Thymus (tissue), 11 donors: ENCODE measurements at regions not wholly inside any gene's neighbourhood (a gene's known extent, or its start where the extent isn't known, plus 50 kb on each side); places are given as distances from the start of the nearest gene placed in this dataset.

Source experiments
- DNase-seq, 9 donors: peaks; one replicate each; pipeline ENCODE4 v3.0.0-alpha.2; 2013; ENCODE audit warnings: low spot score in 9 of 9, low read depth in 6 of 9, missing footprints in 1 of 9
- H3K27ac ChIP-seq, 2 donors: one replicate each; pipeline ENCODE4 v1.5.1; 2013; ENCODE audit warnings: control low read depth in 1 of 2, low read depth in 1 of 2, low read length in 1 of 2, mild to moderate bottlenecking in 1 of 2, moderate library complexity in 1 of 2
- H3K27me3 ChIP-seq, 2 donors: one replicate each; pipeline ENCODE4 v1.5.1; 2013; ENCODE audit warnings: low read length in 1 of 2; ENCODE audit not compliant: control insufficient read depth in 2 of 2, insufficient read depth in 1 of 2
- H3K36me3 ChIP-seq, 2 donors: one replicate each; pipeline ENCODE4 v1.5.1; 2013; ENCODE audit warnings: low read length in 1 of 2, mild to moderate bottlenecking in 1 of 2, moderate library complexity in 1 of 2; ENCODE audit not compliant: control insufficient read depth in 2 of 2, insufficient read depth in 2 of 2
- H3K4me1 ChIP-seq, 2 donors: one replicate each; pipeline ENCODE4 v1.5.1; 2013; ENCODE audit warnings: low read length in 2 of 2; ENCODE audit not compliant: control insufficient read depth in 2 of 2, insufficient read depth in 2 of 2
- H3K4me3 ChIP-seq, 2 donors: one replicate each; pipeline ENCODE4 v1.5.1; 2013; ENCODE audit warnings: low read length in 2 of 2, control low read depth in 1 of 2, mild to moderate bottlenecking in 1 of 2
- H3K9me3 ChIP-seq, 2 donors: one replicate each; pipeline ENCODE4 v1.5.1; 2013; ENCODE audit warnings: low read length in 1 of 2, mild to moderate bottlenecking in 1 of 2; ENCODE audit not compliant: control insufficient read depth in 2 of 2, insufficient read depth in 1 of 2
- WGBS: extraction: QIAGEN DNeasy Blood & Tissue Kit; methylation state at CpG from one replicate; pipeline ENCODE4 v1.1.7; 2013; 5-methylcytosine and 5-hydroxymethylcytosine counted together
- donor health status: healthy.

- Histone ChIP-seq H3K9me3 (no peaks in the 10 kb centered on the region), H3K27me3 (peaks cover 0 to 9% of the 10 kb centered on the region in 2 donors), H3K4me1 (peaks cover 0 to 48% of the 10 kb centered on the region in 2 donors), H3K27ac (peak overlapping the region; percentile 78), H3K4me3 (peak overlapping the region; percentile 27 to 41), H3K36me3 (no peaks in the 10 kb centered on the region)
- peak in 7 of 9 donors; percentile 13 to 51 (median 30) for DNase-seq
- WGBS, result 21% methylated on average over 28 of the region's 28 CpGs
Observed at GRCh38 chr11:8810540-8811301, 100.3 kb upstream of the AKIP1 start.

GRCh38 chr11:8811571-8811970 is 99.4 kb upstream of the AKIP1 start:
- WGBS, result 94% methylated on average over 1 of the region's 1 CpG
- Histone ChIP-seq H3K4me3 (no peak overlapping the region), H3K27ac (peak overlapping the region; percentile 68 to 78)

GRCh38 chr11:8812438-8812837 is 98.6 kb upstream of the AKIP1 start:
- Histone ChIP-seq H3K27ac (peak overlapping the region in 1 of 2 donors; percentile 57), H3K27me3 (peaks cover 0 to 9% of the 10 kb centered on the region in 2 donors), H3K36me3 (no peaks in the 10 kb centered on the region), H3K4me1 (peaks cover 0 to 44% of the 10 kb centered on the region in 2 donors), H3K9me3 (no peaks in the 10 kb centered on the region), H3K4me3 (no peak overlapping the region)
- 88% methylated on average over 3 of the region's 3 CpGs for WGBS
- DNase-seq, result no peak

More at GRCh38 chr11:8811571-8811970, 99.4 kb upstream of the AKIP1 start:
- no peaks in the 10 kb centered on the region for H3K9me3 ChIP-seq
- H3K4me1 ChIP-seq, result peaks cover 0 to 48% of the 10 kb centered on the region in 2 donors
- H3K36me3 ChIP-seq, result no peaks in the 10 kb centered on the region
- no peak for DNase-seq
- peaks cover 0 to 9% of the 10 kb centered on the region in 2 donors for H3K27me3 ChIP-seq

GRCh38 chr11:8813658-8814057 is 97.3 kb upstream of the AKIP1 start:
- Histone ChIP-seq H3K27ac (peak overlapping the region in 1 of 2 donors; percentile 39), H3K4me3 (no peak overlapping the region), H3K27me3 (peaks cover 0 to 9% of the 10 kb centered on the region in 2 donors), H3K9me3 (no peaks in the 10 kb centered on the region), H3K4me1 (peaks cover 0 to 44% of the 10 kb centered on the region in 2 donors), H3K36me3 (no peaks in the 10 kb centered on the region)
- 68% methylated on average over 1 of the region's 1 CpG for WGBS
- DNase-seq, result peak in 8 of 9 donors; percentile 27 to 73 (median 43)

- peaks cover 0 to 39% of the 10 kb centered on the region in 2 donors for H3K4me1 ChIP-seq
Observed at GRCh38 chr11:8814209-8814922, 96.6 kb upstream of the AKIP1 start.

GRCh38 chr11:8814923-8815240 is 96.1 kb upstream of the AKIP1 start:
- WGBS, result 95% methylated on average over 2 of the region's 2 CpGs
- H3K9me3 ChIP-seq, result no peaks in the 10 kb centered on the region
- DNase-seq, result no peak
- H3K27me3 ChIP-seq, result peaks cover 0 to 9% of the 10 kb centered on the region in 2 donors
- peak overlapping the region; percentile 8 to 51 for H3K27ac ChIP-seq
- no peak overlapping the region for H3K4me3 ChIP-seq
- peaks cover 0 to 34% of the 10 kb centered on the region in 2 donors for H3K4me1 ChIP-seq
- H3K36me3 ChIP-seq, result no peaks in the 10 kb centered on the region

More at GRCh38 chr11:8814209-8814922, 96.6 kb upstream of the AKIP1 start:
- Histone ChIP-seq H3K36me3 (no peaks in the 10 kb centered on the region), H3K9me3 (no peaks in the 10 kb centered on the region), H3K4me3 (no peak overlapping the region), H3K27me3 (peaks cover 0 to 9% of the 10 kb centered on the region in 2 donors), H3K27ac (peak overlapping the region in 1 of 2 donors; percentile 51)
- no peak for DNase-seq
- 52% methylated on average over 4 of the region's 4 CpGs for WGBS

- WGBS, result 97% methylated on average over 2 of the region's 2 CpGs
- Histone ChIP-seq H3K27me3 (no peaks in the 10 kb centered on the region), H3K27ac (no peak overlapping the region), H3K4me1 (peaks cover 0 to 15% of the 10 kb centered on the region in 2 donors), H3K9me3 (no peaks in the 10 kb centered on the region), H3K36me3 (no peaks in the 10 kb centered on the region), H3K4me3 (no peak overlapping the region)
- DNase-seq, result no peak
Observed at GRCh38 chr11:8818421-8818820, 92.6 kb upstream of the AKIP1 start.

- no peaks in the 10 kb centered on the region for H3K9me3 ChIP-seq
- no peaks in the 10 kb centered on the region for H3K4me1 ChIP-seq
- 49% methylated on average over 2 of the region's 2 CpGs for WGBS
- no peak for DNase-seq
- no peaks in the 10 kb centered on the region for H3K36me3 ChIP-seq
- no peak overlapping the region for H3K4me3 ChIP-seq
- no peak overlapping the region for H3K27ac ChIP-seq
- no peaks in the 10 kb centered on the region for H3K27me3 ChIP-seq
Observed at GRCh38 chr11:8820401-8820800, 90.6 kb upstream of the AKIP1 start.

GRCh38 chr11:8822469-8822868 is 88.5 kb upstream of the AKIP1 start:
- Histone ChIP-seq H3K4me1 (peaks cover 0 to 8% of the 10 kb centered on the region in 2 donors), H3K27ac (no peak overlapping the region), H3K27me3 (no peaks in the 10 kb centered on the region), H3K9me3 (no peaks in the 10 kb centered on the region), H3K36me3 (no peaks in the 10 kb centered on the region), H3K4me3 (no peak overlapping the region)
- WGBS, result 79% methylated on average over 6 of the region's 6 CpGs
- no peak for DNase-seq
